Mammary epithelial cell (primary cell): ENCODE measurements at regions not wholly inside any gene's neighbourhood (a gene's known extent, or its start where the extent isn't known, plus 50 kb on each side); places are given as distances from the start of the nearest gene placed in this dataset.

ENCODE experiments used
- CTCF ChIP-seq, 2 donors: IDR thresholded peaks in 1 of 2; conservative IDR thresholded peaks in 1 of 2; 2 replicates each; pipeline ENCODE4 v1.5.1; 2011 to 2012; ENCODE audit warnings: inconsistent platforms in 2 of 2, low read length in 2 of 2, mild to moderate bottlenecking in 2 of 2, control low read depth in 1 of 2, low read depth in 1 of 2; ENCODE audit not compliant: insufficient read depth in 1 of 2; ENCODE audit errors: extremely low read depth in 1 of 2
- EZH2 ChIP-seq: IDR thresholded peaks from 2 replicates; pipeline ENCODE4 v1.6.1; 2012; ENCODE audit warnings: low read length, inconsistent platforms, borderline replicate concordance

DNA sequence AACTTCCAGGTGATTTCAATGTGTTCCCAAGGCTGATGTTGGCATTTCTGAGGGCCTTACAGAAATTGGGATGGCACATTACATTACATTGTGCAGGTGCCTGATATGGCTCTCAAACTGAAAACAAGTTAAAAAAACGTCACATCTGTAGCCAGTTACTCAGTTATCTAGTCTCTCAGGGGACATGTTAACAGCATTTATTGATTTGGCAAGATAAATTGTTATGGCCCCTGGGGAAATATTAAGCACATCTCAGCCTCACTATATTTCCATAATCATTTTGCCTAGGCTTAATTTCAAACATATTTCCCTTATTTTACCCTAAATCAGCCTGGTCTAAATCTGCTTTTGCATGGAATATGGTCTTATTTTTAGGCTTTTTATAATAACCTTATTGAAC lies 290.0 kb downstream of the IL15 start:
- TF ChIP-seq CTCF (conservative IDR thresholded peaks at IDR 0.05 in 1 of 2, IDR thresholded peaks at IDR 0.05 in 1 of 2; ENCODE audit: extremely low read depth in 1 of 2, insufficient read depth in 1 of 2, low read depth in 1 of 2, low read length in 2 of 2) (no peak), EZH2 (no peak)
